HG03196 (cell line): ENCODE measurements at regions not wholly inside any gene's neighbourhood (a gene's known extent, or its start where the extent isn't known, plus 50 kb on each side); places are given as distances from the start of the nearest gene placed in this dataset.

Experiments used
- ATAC-seq: cut with Tn5 transposase; IDR thresholded peaks from one replicate; pipeline ENCODE4 v1.9.1; 2021; ENCODE audit not compliant: unreplicated experiment

DNA sequence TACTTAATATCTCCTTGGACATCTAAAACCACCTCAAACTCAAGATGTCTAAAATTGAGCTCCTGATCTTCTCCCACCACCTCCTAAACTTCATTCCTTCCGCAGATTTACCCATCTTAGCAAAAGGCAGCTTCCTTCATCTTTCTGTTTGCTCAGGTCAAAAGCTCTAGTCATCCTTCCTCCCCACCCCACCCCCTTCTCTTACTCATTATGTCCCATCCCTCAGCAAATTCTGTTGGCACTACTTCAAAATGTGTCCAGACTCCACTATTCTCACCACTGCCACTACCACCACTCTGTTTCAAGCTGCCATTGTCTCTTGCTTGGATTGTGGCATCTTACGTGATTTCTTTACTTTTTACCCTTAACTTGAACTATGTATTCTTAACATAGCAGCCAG, 59.2 kb upstream of the ZDHHC17 start:
- ATAC-seq: no peak

DNA sequence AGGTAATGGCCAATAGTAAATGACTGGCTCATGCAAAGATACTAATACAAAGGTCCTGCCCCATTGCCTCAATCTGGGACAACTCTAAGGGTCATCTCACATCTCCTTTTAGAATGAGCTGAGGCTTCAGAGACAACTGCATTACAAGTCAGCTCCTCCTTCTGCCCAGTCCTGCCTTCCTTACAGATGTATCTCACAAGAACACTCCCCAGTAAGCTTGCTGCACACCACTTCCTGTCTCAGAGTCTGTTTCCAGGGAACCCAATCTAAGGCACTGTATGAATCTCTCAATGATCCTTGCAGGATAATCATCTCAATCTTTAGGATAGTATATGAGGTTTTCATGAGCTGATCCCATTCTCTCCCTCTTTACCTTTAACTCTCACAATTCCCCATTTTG, 57.8 kb upstream of the ZDHHC17 start:
- no peak for ATAC-seq

GRCh38 chr12:76706761-76707160, 57.2 kb upstream of the ZDHHC17 start:
- ATAC-seq: no peak

GRCh38 chr12:76707772-76708171, 56.1 kb upstream of the ZDHHC17 start:
- no peak for ATAC-seq

GRCh38 chr12:76708296-76708695, 55.6 kb upstream of the ZDHHC17 start:
- ATAC-seq: no peak

DNA sequence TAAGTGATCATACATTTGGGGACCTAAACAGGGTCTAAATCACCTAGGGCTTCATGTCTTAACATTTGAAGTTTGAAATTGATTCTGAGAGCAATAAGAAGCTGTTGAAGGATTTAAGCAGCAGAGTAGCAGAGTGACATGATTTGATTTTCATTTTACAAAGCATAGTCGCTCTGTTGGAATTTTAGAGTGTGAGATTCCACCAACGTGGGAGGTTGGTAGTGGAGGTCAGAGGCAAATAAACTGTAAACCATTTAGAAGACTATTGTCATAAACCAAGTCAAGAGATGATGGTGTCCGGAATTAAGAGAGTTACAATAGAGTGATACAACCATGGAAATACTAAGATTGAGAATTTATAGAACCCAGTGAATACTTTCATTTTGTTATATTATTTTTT, 52.7 kb upstream of the ZDHHC17 start:
- no peak for ATAC-seq

GRCh38 chr12:76713130-76713529, 50.8 kb upstream of the ZDHHC17 start:
- ATAC-seq: no peak

- no peak for ATAC-seq
Observed at GRCh38 chr12:76713986-76714385, 49.9 kb upstream of the ZDHHC17 start.
